ENCODE measurements at regions not wholly inside any gene's neighbourhood (a gene's known extent, or its start where the extent isn't known, plus 50 kb on each side); places are given as distances from the start of the nearest gene placed in this dataset.

DNA sequence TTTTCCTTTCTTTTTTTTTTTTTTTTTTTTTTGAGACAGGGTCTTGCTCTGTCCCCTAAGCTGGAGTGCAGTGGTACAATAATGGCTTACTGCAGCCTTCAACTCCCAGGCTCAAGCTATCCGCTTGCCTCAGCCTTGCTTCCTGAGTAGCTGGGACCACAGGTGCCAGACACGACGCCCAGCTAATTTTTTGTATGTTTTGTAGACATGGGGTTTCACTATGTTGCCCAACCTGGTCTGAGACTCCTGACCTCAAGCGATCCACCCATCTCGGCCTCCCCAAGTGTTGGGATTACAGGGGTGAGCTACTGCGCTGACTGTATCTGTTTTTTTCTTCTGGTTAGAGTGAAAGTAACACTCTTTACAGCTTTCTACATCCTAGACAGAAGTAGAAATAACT is 167.9 kb upstream of the FOXN2 start:
- WGBS, 3 donors = 91 to 96% (median 95%) methylated on average over 6 of the region's 6 CpGs
- TF ChIP-seq, protein P1, sequence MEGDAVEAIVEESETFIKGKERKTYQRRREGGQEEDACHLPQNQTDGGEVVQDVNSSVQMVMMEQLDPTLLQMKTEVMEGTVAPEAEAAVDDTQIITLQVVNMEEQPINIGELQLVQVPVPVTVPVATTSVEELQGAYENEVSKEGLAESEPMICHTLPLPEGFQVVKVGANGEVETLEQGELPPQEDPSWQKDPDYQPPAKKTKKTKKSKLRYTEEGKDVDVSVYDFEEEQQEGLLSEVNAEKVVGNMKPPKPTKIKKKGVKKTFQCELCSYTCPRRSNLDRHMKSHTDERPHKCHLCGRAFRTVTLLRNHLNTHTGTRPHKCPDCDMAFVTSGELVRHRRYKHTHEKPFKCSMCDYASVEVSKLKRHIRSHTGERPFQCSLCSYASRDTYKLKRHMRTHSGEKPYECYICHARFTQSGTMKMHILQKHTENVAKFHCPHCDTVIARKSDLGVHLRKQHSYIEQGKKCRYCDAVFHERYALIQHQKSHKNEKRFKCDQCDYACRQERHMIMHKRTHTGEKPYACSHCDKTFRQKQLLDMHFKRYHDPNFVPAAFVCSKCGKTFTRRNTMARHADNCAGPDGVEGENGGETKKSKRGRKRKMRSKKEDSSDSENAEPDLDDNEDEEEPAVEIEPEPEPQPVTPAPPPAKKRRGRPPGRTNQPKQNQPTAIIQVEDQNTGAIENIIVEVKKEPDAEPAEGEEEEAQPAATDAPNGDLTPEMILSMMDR (IDR thresholded peaks at IDR 0.05) = no peak
- Histone ChIP-seq H3K27ac (no peak overlapping the region), H3K27me3 (ENCODE audit: insufficient read depth in 3 of 3, low read length in 2 of 3) (no peaks in the 10 kb centered on the region), H3K36me3 (ENCODE audit: insufficient read depth in 1 of 2, low read depth in 1 of 2) (no peaks in the 10 kb centered on the region), H3K4me1 (no peaks in the 10 kb centered on the region), H3K4me3 (no peak overlapping the region), H3K9me3 (no peaks in the 10 kb centered on the region)
- no peak for DNase-seq
- ATAC-seq = no peak
- intact Hi-C loops (cut with DNase I) = no loop called here

GRCh38 chr2:48147719-48148118 is 166.8 kb upstream of the FOXN2 start:
- H3K4me3 ChIP-seq = no peak overlapping the region
- TF ChIP-seq, protein P1 (IDR thresholded peaks at IDR 0.05) = no peak
- no peaks in the 10 kb centered on the region for H3K9me3 ChIP-seq
- DNase-seq (no peak), ATAC-seq (no peak)
- no peaks in the 10 kb centered on the region for H3K27me3 ChIP-seq (ENCODE audit: insufficient read depth in 3 of 3, low read length in 2 of 3)
- intact Hi-C loops (cut with DNase I) = no loop called here
- no peaks in the 10 kb centered on the region for H3K4me1 ChIP-seq
- H3K27ac ChIP-seq = no peak overlapping the region
- H3K36me3 ChIP-seq (ENCODE audit: insufficient read depth in 1 of 2, low read depth in 1 of 2) = no peaks in the 10 kb centered on the region

DNA sequence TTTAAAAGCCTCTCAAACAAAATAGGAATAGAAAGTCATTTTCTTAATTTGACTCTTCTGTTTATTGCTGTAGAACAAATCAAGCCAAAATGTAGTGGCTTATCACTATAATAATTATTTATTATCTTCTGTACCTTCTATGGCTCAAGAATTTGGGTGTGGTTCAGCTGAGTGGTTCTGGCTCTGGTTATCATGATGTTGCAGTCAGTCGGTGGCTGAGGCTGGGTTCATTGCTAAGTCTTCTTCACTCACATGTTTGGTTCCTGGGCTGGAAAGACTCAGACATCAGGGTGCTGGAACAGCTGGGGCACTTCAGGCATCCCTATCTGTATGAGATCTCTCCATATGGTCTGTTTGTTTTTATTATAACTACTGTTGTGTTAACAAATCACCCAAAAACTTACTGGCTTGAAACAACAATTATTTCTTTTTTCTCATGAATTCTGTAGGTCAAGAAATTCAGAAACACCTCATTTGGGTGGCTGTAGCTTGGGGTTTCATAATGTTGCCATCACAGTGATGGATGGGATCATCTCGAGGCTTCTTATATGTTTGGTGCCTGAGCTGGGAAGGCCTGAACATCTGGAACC is 165.5 kb upstream of the FOXN2 start:
- 55 to 70% (median 65%) methylated on average over 2 of the region's 2 CpGs for WGBS, 3 donors
- no peaks in the 10 kb centered on the region for H3K27me3 ChIP-seq (ENCODE audit: insufficient read depth in 3 of 3, low read length in 2 of 3)

DNA sequence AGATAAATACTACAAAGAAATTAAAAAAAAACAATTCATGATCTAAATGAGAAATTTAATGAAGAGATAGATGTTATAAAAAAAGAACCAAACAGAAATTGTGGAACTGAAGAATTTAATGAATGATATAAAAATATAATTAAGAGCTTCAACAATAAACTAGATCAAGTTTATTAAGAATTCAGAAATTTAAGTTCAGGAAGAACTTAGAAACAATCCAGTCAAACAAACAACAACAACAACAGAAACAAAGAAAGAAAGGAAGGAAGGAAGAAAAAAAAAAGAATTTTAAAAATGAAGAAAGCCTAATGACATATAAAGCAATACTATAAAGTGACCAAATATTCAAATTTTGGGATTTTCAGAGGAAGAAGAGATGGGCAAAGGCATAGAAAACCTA is 157.3 kb upstream of the FOXN2 start:
- no peaks in the 10 kb centered on the region for H3K27me3 ChIP-seq (ENCODE audit: insufficient read depth in 3 of 3, low read length in 2 of 3)
- no peaks in the 10 kb centered on the region for H3K4me1 ChIP-seq
- H3K9me3 ChIP-seq = peaks cover 23% of the 10 kb centered on the region
- intact Hi-C loops (cut with DNase I) = no loop called here
- TF ChIP-seq, protein P1 (IDR thresholded peaks at IDR 0.05) = no peak
- no peak for ATAC-seq
- no peak for DNase-seq
- no peak overlapping the region for H3K4me3 ChIP-seq
- no peak overlapping the region for H3K27ac ChIP-seq
- H3K36me3 ChIP-seq (ENCODE audit: insufficient read depth in 1 of 2, low read depth in 1 of 2) = no peaks in the 10 kb centered on the region

More for the DNA sequence above, 165.5 kb upstream of the FOXN2 start:
- no peaks in the 10 kb centered on the region for H3K9me3 ChIP-seq
- H3K4me3 ChIP-seq = no peak overlapping the region
- intact Hi-C loops (cut with DNase I) = no loop called here
- H3K4me1 ChIP-seq = no peaks in the 10 kb centered on the region
- DNase-seq (no peak), ATAC-seq (no peak)
- H3K27ac ChIP-seq = no peak overlapping the region
- TF ChIP-seq, protein P1 (IDR thresholded peaks at IDR 0.05) = no peak
- H3K36me3 ChIP-seq (ENCODE audit: insufficient read depth in 1 of 2, low read depth in 1 of 2) = no peaks in the 10 kb centered on the region

GRCh38 chr2:48161628-48162027 is 152.9 kb upstream of the FOXN2 start:
- H3K4me1 ChIP-seq = no peaks in the 10 kb centered on the region
- TF ChIP-seq, protein P1 (IDR thresholded peaks at IDR 0.05) = no peak
- no peak overlapping the region for H3K4me3 ChIP-seq
- 69 to 78% (median 76%) methylated on average over 2 of the region's 2 CpGs for WGBS, 3 donors
- no peaks in the 10 kb centered on the region for H3K36me3 ChIP-seq (ENCODE audit: insufficient read depth in 1 of 2, low read depth in 1 of 2)
- DNase-seq (no peak), ATAC-seq (no peak)
- no peak overlapping the region for H3K27ac ChIP-seq
- no peaks in the 10 kb centered on the region for H3K27me3 ChIP-seq (ENCODE audit: insufficient read depth in 3 of 3, low read length in 2 of 3)
- H3K9me3 ChIP-seq = peaks cover 23% of the 10 kb centered on the region
- intact Hi-C loops (cut with DNase I) = no loop called here

Measured in psoas muscle (tissue), 7 donors.